K562 (cell line): ENCODE measurements at regions not wholly inside any gene's neighbourhood (a gene's known extent, or its start where the extent isn't known, plus 50 kb on each side); places are given as distances from the start of the nearest gene placed in this dataset.

ENCODE experiments used
- CBFA2T2 ChIP-seq: fragments of 450-650 bp; conservative IDR thresholded peaks from 2 replicates; pipeline ENCODE4 v1.6.1; 2017; ENCODE audit warnings: mild to moderate bottlenecking
- DNMT1 ChIP-seq: fragments of 450-650 bp; IDR thresholded peaks from 2 replicates; pipeline ENCODE4 v1.6.1; 2016; ENCODE audit warnings: antibody characterized with exemption, mild to moderate bottlenecking
- HNRNPK ChIP-seq: fragments of 200-400 bp; formaldehyde crosslinking; IDR thresholded peaks from one replicate; pipeline ENCODE4 v1.6.1; 2018; ENCODE audit warnings: mild to moderate bottlenecking, low read depth, low read length; ENCODE audit not compliant: poor library complexity, severe bottlenecking
- KDM5B ChIP-seq: fragments of 200-600 bp; sonication (generic); IDR thresholded peaks from 2 replicates; pipeline ENCODE4 v1.6.1; 2012; ENCODE audit warnings: low read depth, mild to moderate bottlenecking, moderate library complexity, low read length, control low read depth, inconsistent platforms; ENCODE audit not compliant: insufficient replicate concordance
- MCM5 ChIP-seq: fragments of 450-650 bp; IDR thresholded peaks from 2 replicates; pipeline ENCODE4 v1.6.1; 2016; ENCODE audit warnings: low read depth
- NEUROD1 ChIP-seq: fragments of 150-350 bp; IDR thresholded peaks from 2 replicates; pipeline ENCODE4 v1.6.1; 2014; ENCODE audit warnings: borderline replicate concordance, low read length, low read depth; ENCODE audit not compliant: partially characterized antibody
- PHB ChIP-seq: fragments of 250-450 bp; sonication (Bioruptor Pico); IDR thresholded peaks from 2 replicates; pipeline ENCODE4 v1.5.0; 2021
- POLR2AphosphoS5 ChIP-seq: IDR thresholded peaks from 2 replicates; pipeline ENCODE4 v1.6.1; 2011; ENCODE audit warnings: mild to moderate bottlenecking, low read depth, low read length, moderate library complexity; ENCODE audit not compliant: control insufficient read depth, insufficient read depth
- TBL1XR1 ChIP-seq, 2 experiments: IDR thresholded peaks; 2 replicates each; pipeline ENCODE4 v1.6.1; 2012; ENCODE audit warnings: improper control_type of control experiment in 2 of 2, low read length in 2 of 2, mild to moderate bottlenecking in 1 of 2
- TRIM24 ChIP-seq, 2 experiments: fragments of 450-650 bp; IDR thresholded peaks; 2 replicates each; pipeline ENCODE4 v1.6.1; 2016
- ZKSCAN3 ChIP-seq: fragments of 250-450 bp; sonication (Bioruptor Pico); IDR thresholded peaks from 2 replicates; pipeline ENCODE4 v1.4.0; 2020
- TF ChIP-seq, protein P1 (sequence below): sonication (generic); formaldehyde crosslinking; IDR thresholded peaks from 2 replicates; pipeline ENCODE4 v1.8.0; 2023; ENCODE audit warnings: mild to moderate bottlenecking, missing genetic modification reagents
- TF ChIP-seq, protein P2 (sequence below): fragments of 250-450 bp; sonication (Bioruptor Pico); IDR thresholded peaks from 2 replicates; pipeline ENCODE4 v1.4.0; 2020
- TF ChIP-seq, protein P3 (sequence below), 2 experiments: fragments of 450-650 bp in 1 of 2; sonication (generic) in 1 of 2; formaldehyde crosslinking in 1 of 2; IDR thresholded peaks in 1 of 2; conservative IDR thresholded peaks in 1 of 2; 2 replicates each; pipeline versions ENCODE4 v1.6.1 to v1.8.1; 2016 to 2023; ENCODE audit warnings: mild to moderate bottlenecking in 2 of 2, moderate library complexity in 2 of 2, inconsistent platforms in 1 of 2, missing genetic modification reagents in 1 of 2
- TF ChIP-seq, protein P4 (sequence below): sonication (generic); formaldehyde crosslinking; IDR thresholded peaks from 2 replicates; pipeline ENCODE4 v1.8.1; 2023; ENCODE audit warnings: mild to moderate bottlenecking, missing genetic modification reagents

DNA sequence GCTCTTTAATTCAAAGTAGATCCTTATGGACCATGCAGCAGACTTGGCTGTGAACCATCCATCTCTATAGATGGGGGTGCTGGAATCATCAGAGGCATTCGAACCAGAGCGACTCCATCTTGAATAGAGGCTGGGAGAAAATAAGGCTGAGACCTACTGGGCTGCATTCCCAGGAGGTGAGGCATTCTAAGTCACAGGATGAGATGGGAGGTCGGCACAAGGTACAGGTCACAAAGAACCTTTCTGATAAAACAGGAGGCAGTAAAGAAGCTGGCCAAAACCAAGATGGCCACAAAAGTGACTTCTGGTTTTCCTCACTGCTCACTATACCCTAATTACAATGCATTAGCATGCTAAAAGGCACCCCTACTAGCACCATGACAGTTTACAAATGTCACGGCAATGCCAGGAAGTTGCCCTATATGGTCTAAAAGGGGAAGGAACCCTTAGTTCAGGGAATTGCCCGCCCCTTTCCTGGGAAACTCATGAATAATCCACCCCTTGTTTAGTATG lies 89.2 kb upstream of the BRD7 start (continued):
- no peak for TF ChIP-seq HNRNPK
- no peak for TF ChIP-seq PHB (CRISPR knock-in tag)
- no peak for TF ChIP-seq TBL1XR1 (IDR thresholded peaks at IDR 0.05; ENCODE audit: low read length in 2 of 2)
- TF ChIP-seq, protein P1, sequence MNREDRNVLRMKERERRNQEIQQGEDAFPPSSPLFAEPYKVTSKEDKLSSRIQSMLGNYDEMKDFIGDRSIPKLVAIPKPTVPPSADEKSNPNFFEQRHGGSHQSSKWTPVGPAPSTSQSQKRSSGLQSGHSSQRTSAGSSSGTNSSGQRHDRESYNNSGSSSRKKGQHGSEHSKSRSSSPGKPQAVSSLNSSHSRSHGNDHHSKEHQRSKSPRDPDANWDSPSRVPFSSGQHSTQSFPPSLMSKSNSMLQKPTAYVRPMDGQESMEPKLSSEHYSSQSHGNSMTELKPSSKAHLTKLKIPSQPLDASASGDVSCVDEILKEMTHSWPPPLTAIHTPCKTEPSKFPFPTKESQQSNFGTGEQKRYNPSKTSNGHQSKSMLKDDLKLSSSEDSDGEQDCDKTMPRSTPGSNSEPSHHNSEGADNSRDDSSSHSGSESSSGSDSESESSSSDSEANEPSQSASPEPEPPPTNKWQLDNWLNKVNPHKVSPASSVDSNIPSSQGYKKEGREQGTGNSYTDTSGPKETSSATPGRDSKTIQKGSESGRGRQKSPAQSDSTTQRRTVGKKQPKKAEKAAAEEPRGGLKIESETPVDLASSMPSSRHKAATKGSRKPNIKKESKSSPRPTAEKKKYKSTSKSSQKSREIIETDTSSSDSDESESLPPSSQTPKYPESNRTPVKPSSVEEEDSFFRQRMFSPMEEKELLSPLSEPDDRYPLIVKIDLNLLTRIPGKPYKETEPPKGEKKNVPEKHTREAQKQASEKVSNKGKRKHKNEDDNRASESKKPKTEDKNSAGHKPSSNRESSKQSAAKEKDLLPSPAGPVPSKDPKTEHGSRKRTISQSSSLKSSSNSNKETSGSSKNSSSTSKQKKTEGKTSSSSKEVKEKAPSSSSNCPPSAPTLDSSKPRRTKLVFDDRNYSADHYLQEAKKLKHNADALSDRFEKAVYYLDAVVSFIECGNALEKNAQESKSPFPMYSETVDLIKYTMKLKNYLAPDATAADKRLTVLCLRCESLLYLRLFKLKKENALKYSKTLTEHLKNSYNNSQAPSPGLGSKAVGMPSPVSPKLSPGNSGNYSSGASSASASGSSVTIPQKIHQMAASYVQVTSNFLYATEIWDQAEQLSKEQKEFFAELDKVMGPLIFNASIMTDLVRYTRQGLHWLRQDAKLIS (CRISPR knock-in tag): no peak
- TF ChIP-seq MCM5: no peak
- TF ChIP-seq ZKSCAN3: peak; percentile 32; the same call in 1 of the 2 replicates
- no peak for TF ChIP-seq DNMT1
- TF ChIP-seq KDM5B: no peak
- TF ChIP-seq, protein P2, sequence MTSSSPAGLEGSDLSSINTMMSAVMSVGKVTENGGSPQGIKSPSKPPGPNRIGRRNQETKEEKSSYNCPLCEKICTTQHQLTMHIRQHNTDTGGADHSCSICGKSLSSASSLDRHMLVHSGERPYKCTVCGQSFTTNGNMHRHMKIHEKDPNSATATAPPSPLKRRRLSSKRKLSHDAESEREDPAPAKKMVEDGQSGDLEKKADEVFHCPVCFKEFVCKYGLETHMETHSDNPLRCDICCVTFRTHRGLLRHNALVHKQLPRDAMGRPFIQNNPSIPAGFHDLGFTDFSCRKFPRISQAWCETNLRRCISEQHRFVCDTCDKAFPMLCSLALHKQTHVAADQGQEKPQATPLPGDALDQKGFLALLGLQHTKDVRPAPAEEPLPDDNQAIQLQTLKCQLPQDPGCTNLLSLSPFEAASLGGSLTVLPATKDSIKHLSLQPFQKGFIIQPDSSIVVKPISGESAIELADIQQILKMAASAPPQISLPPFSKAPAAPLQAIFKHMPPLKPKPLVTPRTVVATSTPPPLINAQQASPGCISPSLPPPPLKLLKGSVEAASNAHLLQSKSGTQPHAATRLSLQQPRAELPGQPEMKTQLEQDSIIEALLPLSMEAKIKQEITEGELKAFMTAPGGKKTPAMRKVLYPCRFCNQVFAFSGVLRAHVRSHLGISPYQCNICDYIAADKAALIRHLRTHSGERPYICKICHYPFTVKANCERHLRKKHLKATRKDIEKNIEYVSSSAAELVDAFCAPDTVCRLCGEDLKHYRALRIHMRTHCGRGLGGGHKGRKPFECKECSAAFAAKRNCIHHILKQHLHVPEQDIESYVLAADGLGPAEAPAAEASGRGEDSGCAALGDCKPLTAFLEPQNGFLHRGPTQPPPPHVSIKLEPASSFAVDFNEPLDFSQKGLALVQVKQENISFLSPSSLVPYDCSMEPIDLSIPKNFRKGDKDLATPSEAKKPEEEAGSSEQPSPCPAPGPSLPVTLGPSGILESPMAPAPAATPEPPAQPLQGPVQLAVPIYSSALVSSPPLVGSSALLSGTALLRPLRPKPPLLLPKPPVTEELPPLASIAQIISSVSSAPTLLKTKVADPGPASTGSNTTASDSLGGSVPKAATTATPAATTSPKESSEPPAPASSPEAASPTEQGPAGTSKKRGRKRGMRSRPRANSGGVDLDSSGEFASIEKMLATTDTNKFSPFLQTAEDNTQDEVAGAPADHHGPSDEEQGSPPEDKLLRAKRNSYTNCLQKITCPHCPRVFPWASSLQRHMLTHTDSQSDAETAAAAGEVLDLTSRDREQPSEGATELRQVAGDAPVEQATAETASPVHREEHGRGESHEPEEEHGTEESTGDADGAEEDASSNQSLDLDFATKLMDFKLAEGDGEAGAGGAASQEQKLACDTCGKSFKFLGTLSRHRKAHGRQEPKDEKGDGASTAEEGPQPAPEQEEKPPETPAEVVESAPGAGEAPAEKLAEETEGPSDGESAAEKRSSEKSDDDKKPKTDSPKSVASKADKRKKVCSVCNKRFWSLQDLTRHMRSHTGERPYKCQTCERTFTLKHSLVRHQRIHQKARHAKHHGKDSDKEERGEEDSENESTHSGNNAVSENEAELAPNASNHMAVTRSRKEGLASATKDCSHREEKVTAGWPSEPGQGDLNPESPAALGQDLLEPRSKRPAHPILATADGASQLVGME (CRISPR knock-in tag): peak; percentile 94
- TF ChIP-seq, protein P3, sequence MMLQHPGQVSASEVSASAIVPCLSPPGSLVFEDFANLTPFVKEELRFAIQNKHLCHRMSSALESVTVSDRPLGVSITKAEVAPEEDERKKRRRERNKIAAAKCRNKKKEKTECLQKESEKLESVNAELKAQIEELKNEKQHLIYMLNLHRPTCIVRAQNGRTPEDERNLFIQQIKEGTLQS (IDR thresholded peaks at IDR 0.05): no peak
- TF ChIP-seq, protein P3 (CRISPR knock-in tag; conservative IDR thresholded peaks at IDR 0.05): no peak
- no peak for TF ChIP-seq NEUROD1
- no peak for TF ChIP-seq TRIM24 (IDR thresholded peaks at IDR 0.05)
- no peak for TF ChIP-seq POLR2AphosphoS5
- TF ChIP-seq, protein P4, sequence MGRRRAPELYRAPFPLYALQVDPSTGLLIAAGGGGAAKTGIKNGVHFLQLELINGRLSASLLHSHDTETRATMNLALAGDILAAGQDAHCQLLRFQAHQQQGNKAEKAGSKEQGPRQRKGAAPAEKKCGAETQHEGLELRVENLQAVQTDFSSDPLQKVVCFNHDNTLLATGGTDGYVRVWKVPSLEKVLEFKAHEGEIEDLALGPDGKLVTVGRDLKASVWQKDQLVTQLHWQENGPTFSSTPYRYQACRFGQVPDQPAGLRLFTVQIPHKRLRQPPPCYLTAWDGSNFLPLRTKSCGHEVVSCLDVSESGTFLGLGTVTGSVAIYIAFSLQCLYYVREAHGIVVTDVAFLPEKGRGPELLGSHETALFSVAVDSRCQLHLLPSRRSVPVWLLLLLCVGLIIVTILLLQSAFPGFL: no peak
- no peak for TF ChIP-seq CBFA2T2
